Right atrium auricular region (tissue), 2 donors: ENCODE measurements at regions not wholly inside any gene's neighbourhood (a gene's known extent, or its start where the extent isn't known, plus 50 kb on each side); places are given as distances from the start of the nearest gene placed in this dataset.

Experiments used
- DNase-seq: peaks from one replicate; pipeline ENCODE4 v3.0.0-alpha.2; 2019; ENCODE audit warnings: low spot score
- H3K27ac ChIP-seq, 2 donors: fragments of 200-600 bp; sonication (generic); 1 replicate in 1 of 2; 2 replicates in 1 of 2; pipeline ENCODE4 v1.5.1; 2016 to 2019
- H3K27me3 ChIP-seq, 2 donors: fragments of 200-600 bp; sonication (generic); one replicate each; pipeline versions ENCODE4 v1.5.1 to v1.6.0; 2017 to 2019
- H3K36me3 ChIP-seq: fragments of 200-600 bp; sonication (generic); one replicate; pipeline ENCODE4 v1.5.1; 2016
- H3K4me1 ChIP-seq, 2 donors: fragments of 200-600 bp; sonication (generic); one replicate each; pipeline versions ENCODE4 v1.5.1 to v1.6.0; 2017 to 2019
- H3K4me3 ChIP-seq, 2 donors: fragments of 200-600 bp; sonication (generic); 1 replicate in 1 of 2; 2 replicates in 1 of 2; pipeline ENCODE4 v1.5.1; 2017 to 2019; ENCODE audit warnings: mild to moderate bottlenecking in 1 of 2, moderate library complexity in 1 of 2
- H3K9me3 ChIP-seq, 2 donors: fragments of 200-600 bp; sonication (generic); one replicate each; pipeline ENCODE4 v1.5.1; 2019
- CTCF ChIP-seq, 2 donors: fragments of 200-600 bp; sonication (generic); IDR thresholded peaks; one replicate each; pipeline ENCODE4 v1.5.1; 2019; ENCODE audit warnings: antibody characterized with exemption in 2 of 2

- TF ChIP-seq CTCF (IDR thresholded peaks at IDR 0.05), result no peak
- Histone ChIP-seq H3K27ac (no peak overlapping the region), H3K4me1 (no peaks in the 10 kb centered on the region), H3K27me3 (no peaks in the 10 kb centered on the region), H3K36me3 (no peaks in the 10 kb centered on the region), H3K9me3 (no peaks in the 10 kb centered on the region), H3K4me3 (no peak overlapping the region)
- DNase-seq, result no peak
Measured at GRCh38 chr18:28767727-28768211, 590.8 kb upstream of the CDH2 start.

GRCh38 chr18:28767201-28767600, 590.3 kb upstream of the CDH2 start:
- no peak for DNase-seq
- Histone ChIP-seq H3K36me3 (no peaks in the 10 kb centered on the region), H3K27me3 (no peaks in the 10 kb centered on the region), H3K4me3 (no peak overlapping the region), H3K4me1 (no peaks in the 10 kb centered on the region), H3K9me3 (no peaks in the 10 kb centered on the region), H3K27ac (no peak overlapping the region)
- TF ChIP-seq CTCF (IDR thresholded peaks at IDR 0.05), result no peak

- Histone ChIP-seq H3K27me3 (no peaks in the 10 kb centered on the region), H3K9me3 (no peaks in the 10 kb centered on the region), H3K4me1 (no peaks in the 10 kb centered on the region), H3K27ac (no peak overlapping the region), H3K4me3 (no peak overlapping the region), H3K36me3 (no peaks in the 10 kb centered on the region)
- no peak for TF ChIP-seq CTCF (IDR thresholded peaks at IDR 0.05)
- DNase-seq, result no peak
Measured at GRCh38 chr18:28766721-28767120, 589.8 kb upstream of the CDH2 start.

- H3K4me3 ChIP-seq, result no peak overlapping the region
- H3K27ac ChIP-seq, result no peak overlapping the region
- no peak for DNase-seq
- H3K27me3 ChIP-seq, result no peaks in the 10 kb centered on the region
- H3K9me3 ChIP-seq, result no peaks in the 10 kb centered on the region
- no peaks in the 10 kb centered on the region for H3K36me3 ChIP-seq
- no peaks in the 10 kb centered on the region for H3K4me1 ChIP-seq
- no peak for TF ChIP-seq CTCF (IDR thresholded peaks at IDR 0.05)
Measured at GRCh38 chr18:28766027-28766426, 589.1 kb upstream of the CDH2 start.

GRCh38 chr18:28760299-28760698, 583.4 kb upstream of the CDH2 start:
- Histone ChIP-seq H3K4me1 (no peaks in the 10 kb centered on the region), H3K4me3 (no peak overlapping the region), H3K27me3 (no peaks in the 10 kb centered on the region), H3K27ac (no peak overlapping the region), H3K9me3 (no peaks in the 10 kb centered on the region), H3K36me3 (no peaks in the 10 kb centered on the region)
- no peak for TF ChIP-seq CTCF (IDR thresholded peaks at IDR 0.05)
- DNase-seq, result no peak

- TF ChIP-seq CTCF (IDR thresholded peaks at IDR 0.05), result no peak
- no peaks in the 10 kb centered on the region for H3K27me3 ChIP-seq
- no peaks in the 10 kb centered on the region for H3K9me3 ChIP-seq
- H3K4me1 ChIP-seq, result no peaks in the 10 kb centered on the region
- H3K36me3 ChIP-seq, result no peaks in the 10 kb centered on the region
- DNase-seq, result no peak
- H3K4me3 ChIP-seq, result no peak overlapping the region
- H3K27ac ChIP-seq, result no peak overlapping the region
Measured at GRCh38 chr18:28757466-28758008, 580.6 kb upstream of the CDH2 start.
